Thyroid gland (tissue), 4 donors: ENCODE measurements at regions not wholly inside any gene's neighbourhood (a gene's known extent, or its start where the extent isn't known, plus 50 kb on each side); places are given as distances from the start of the nearest gene placed in this dataset.

ENCODE experiments used
- DNase-seq, 2 donors: peaks; one replicate each; pipeline ENCODE4 v3.0.0-alpha.2; 2019
- H3K27ac ChIP-seq, 3 donors: fragments of 200-600 bp; sonication (generic); 1 replicate in 2 of 3; 2 replicates in 1 of 3; pipeline ENCODE4 v1.5.1; 2016 to 2019; ENCODE audit warnings: mild to moderate bottlenecking in 1 of 3, moderate library complexity in 1 of 3
- H3K27me3 ChIP-seq: fragments of 200-600 bp; sonication (generic); one replicate; pipeline ENCODE4 v1.5.1; 2019
- H3K36me3 ChIP-seq, 2 donors: fragments of 200-600 bp; sonication (generic); one replicate each; pipeline ENCODE4 v1.5.1; 2016 to 2019
- H3K4me1 ChIP-seq, 2 donors: fragments of 200-600 bp; sonication (generic); one replicate each; pipeline ENCODE4 v1.5.1; 2017 to 2019
- H3K4me3 ChIP-seq, 3 donors: fragments of 200-600 bp; sonication (generic); replicated peaks in 1 of 3; 1 replicate in 2 of 3; 2 replicates in 1 of 3; pipeline ENCODE4 v1.5.1; 2016; ENCODE audit warnings: mild to moderate bottlenecking in 1 of 3
- H3K9me3 ChIP-seq: fragments of 200-600 bp; sonication (generic); one replicate; pipeline ENCODE4 v1.5.1; 2017
- POLR2A ChIP-seq, 2 donors: fragments of 450-650 bp; IDR thresholded peaks; one replicate each; pipeline ENCODE4 v1.6.1; 2017; ENCODE audit warnings: antibody characterized with exemption in 2 of 2, mild to moderate bottlenecking in 2 of 2, moderate library complexity in 1 of 2
- WGBS, 2 donors: methylation state at CpG; one replicate each; pipeline ENCODE4 v1.1.5; 2017; 5-methylcytosine and 5-hydroxymethylcytosine counted together
- intact Hi-C: fragments of 100-400 bp; cut with DNase I; formaldehyde crosslinking; loops from one replicate; pipeline ENCODE4 v1.15.1; 2023
- TF ChIP-seq, protein P1 (sequence below), 6 experiments: fragments of 200-600 bp in 3 of 6; fragments of 450-650 bp in 3 of 6; sonication (generic) in 3 of 6; IDR thresholded peaks; one replicate each; pipeline ENCODE4 v1.5.1; 2016 to 2019; ENCODE audit warnings: antibody characterized with exemption in 6 of 6, mild to moderate bottlenecking in 2 of 6, inconsistent platforms in 1 of 6, moderate library complexity in 1 of 6

DNA sequence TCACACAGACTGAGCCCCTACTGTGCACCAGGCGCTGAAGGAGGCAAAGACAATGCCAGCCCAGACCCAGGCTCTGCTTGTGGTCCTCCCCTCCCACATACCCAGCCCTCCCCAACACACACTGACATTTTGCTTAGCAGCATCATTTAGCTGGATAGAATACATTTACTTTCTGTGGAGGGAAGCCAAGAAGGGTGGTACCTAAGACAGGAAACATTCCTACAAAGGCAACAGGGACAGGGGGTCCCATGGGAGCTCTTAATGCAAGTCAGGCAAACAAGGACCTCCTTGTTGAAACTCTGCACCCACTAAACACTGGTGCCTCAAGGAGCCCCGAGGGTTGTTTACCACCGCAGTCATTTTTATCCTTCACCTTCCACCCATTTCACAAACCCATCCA is 77.0 kb upstream of the ZNF507 start:
- H3K27ac ChIP-seq: no peak overlapping the region
- H3K4me1 ChIP-seq: no peaks in the 10 kb centered on the region
- intact Hi-C loops: no loop called here
- H3K4me3 ChIP-seq: no peak overlapping the region
- H3K9me3 ChIP-seq: no peaks in the 10 kb centered on the region
- no peak for DNase-seq
- no peaks in the 10 kb centered on the region for H3K27me3 ChIP-seq
- 78 to 90% methylated on average over 3 of the region's 3 CpGs for WGBS, 2 donors
- TF ChIP-seq, protein P1, sequence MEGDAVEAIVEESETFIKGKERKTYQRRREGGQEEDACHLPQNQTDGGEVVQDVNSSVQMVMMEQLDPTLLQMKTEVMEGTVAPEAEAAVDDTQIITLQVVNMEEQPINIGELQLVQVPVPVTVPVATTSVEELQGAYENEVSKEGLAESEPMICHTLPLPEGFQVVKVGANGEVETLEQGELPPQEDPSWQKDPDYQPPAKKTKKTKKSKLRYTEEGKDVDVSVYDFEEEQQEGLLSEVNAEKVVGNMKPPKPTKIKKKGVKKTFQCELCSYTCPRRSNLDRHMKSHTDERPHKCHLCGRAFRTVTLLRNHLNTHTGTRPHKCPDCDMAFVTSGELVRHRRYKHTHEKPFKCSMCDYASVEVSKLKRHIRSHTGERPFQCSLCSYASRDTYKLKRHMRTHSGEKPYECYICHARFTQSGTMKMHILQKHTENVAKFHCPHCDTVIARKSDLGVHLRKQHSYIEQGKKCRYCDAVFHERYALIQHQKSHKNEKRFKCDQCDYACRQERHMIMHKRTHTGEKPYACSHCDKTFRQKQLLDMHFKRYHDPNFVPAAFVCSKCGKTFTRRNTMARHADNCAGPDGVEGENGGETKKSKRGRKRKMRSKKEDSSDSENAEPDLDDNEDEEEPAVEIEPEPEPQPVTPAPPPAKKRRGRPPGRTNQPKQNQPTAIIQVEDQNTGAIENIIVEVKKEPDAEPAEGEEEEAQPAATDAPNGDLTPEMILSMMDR (IDR thresholded peaks at IDR 0.05): no peak
- no peak for TF ChIP-seq POLR2A (IDR thresholded peaks at IDR 0.05)
- no peaks in the 10 kb centered on the region for H3K36me3 ChIP-seq

DNA sequence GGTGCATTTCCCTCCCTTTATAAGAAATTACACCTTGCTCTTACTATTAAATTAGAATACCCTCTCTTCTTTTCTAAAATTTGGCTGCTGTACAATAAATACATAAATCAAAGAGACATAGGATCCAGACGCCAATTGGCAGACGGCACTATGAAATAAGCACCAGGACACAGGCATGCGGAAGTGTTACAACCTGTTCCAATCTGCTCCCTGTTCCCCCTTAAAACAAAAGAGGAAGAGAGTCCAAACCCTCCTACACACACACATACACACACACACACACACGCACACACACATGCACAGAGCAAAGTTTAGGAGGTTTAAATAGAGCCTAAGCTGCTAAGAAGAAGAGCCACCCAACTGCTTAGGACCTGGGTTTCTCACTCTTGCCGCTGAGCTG is 75.6 kb upstream of the ZNF507 start:
- Histone ChIP-seq H3K27me3 (no peaks in the 10 kb centered on the region), H3K4me1 (no peaks in the 10 kb centered on the region), H3K4me3 (no peak overlapping the region), H3K9me3 (no peaks in the 10 kb centered on the region), H3K36me3 (no peaks in the 10 kb centered on the region), H3K27ac (no peak overlapping the region)
- 76 to 80% methylated on average over 5 of the region's 5 CpGs for WGBS, 2 donors
- intact Hi-C loops: no loop called here
- DNase-seq: no peak
- TF ChIP-seq, protein P1 (IDR thresholded peaks at IDR 0.05): no peak
- TF ChIP-seq POLR2A (IDR thresholded peaks at IDR 0.05): no peak

DNA sequence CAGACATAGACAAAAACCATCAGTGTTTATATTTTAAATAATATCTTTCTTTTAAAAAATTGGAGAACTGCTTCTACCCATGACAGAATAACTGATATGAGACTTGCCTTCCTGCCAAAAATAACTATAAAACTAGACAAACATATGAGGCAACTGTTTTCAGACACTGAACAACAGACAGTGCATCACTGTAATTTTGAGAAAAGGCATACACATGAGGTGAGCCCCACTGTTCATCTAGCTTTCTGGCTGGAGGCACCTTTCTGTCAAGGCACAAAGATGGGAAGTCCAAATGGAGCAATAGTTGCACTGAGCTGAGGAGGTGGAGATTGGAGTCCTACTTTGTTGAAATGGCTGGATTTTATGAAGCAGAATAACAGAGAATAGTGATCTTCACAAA is 71.9 kb upstream of the ZNF507 start:
- Histone ChIP-seq H3K4me1 (no peaks in the 10 kb centered on the region), H3K9me3 (no peaks in the 10 kb centered on the region), H3K4me3 (no peak overlapping the region), H3K36me3 (no peaks in the 10 kb centered on the region), H3K27me3 (peaks cover 3% of the 10 kb centered on the region), H3K27ac (no peak overlapping the region)
- TF ChIP-seq POLR2A (IDR thresholded peaks at IDR 0.05): no peak
- TF ChIP-seq, protein P1 (IDR thresholded peaks at IDR 0.05): no peak
- DNase-seq: no peak
- intact Hi-C loops: no loop called here

DNA sequence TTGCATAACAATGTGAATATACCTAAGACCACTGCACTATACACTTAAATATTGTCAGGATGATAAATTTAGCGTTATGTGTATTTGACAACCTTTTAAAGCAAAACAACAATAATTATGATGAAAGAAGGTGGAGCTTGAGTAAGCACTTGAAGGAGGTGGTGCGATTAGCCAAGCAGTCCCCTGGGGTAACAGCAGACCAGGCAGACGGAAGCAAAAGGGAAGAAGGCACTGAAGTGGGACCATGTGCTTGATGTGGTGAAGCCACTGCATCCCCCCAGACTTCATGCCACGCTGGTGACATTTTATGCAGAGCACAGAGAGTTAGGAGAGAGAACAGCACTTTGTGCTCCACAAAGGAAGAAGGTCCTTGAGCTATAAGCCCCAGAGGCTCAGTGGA is 58.3 kb upstream of the ZNF507 start:
- H3K27me3 ChIP-seq: no peaks in the 10 kb centered on the region
- H3K27ac ChIP-seq: no peak overlapping the region
- TF ChIP-seq POLR2A (IDR thresholded peaks at IDR 0.05): no peak
- TF ChIP-seq, protein P1 (IDR thresholded peaks at IDR 0.05): no peak
- H3K9me3 ChIP-seq: no peaks in the 10 kb centered on the region
- no peaks in the 10 kb centered on the region for H3K36me3 ChIP-seq
- no peak overlapping the region for H3K4me3 ChIP-seq
- intact Hi-C loops: no loop called here
- DNase-seq: no peak
- no peaks in the 10 kb centered on the region for H3K4me1 ChIP-seq
- WGBS, 2 donors: 38 to 42% methylated on average over 4 of the region's 4 CpGs

DNA sequence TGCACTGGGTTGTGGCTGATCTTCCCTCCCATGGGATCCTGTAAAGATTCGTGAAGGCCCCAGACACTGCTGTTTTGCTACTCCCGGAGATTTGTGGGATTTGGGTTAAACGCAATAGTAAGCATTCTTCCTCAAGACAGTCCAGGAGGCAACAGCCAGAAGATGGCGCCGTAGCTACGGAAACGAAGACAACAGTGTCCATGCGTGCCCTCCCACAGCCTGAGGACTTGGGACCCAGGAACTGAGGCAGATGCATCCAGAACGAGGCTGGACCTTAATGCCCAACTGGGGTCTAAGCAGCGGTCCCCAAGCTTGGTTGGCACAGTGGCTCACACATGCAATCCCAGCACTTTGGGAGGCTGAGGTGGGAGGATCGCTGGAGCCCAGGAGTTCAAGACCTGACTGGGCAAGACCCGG is 57.6 kb upstream of the ZNF507 start:
- H3K4me3 ChIP-seq: no peak overlapping the region
- H3K27me3 ChIP-seq: no peaks in the 10 kb centered on the region
- peak; percentile 40 to 45 for DNase-seq
- no peaks in the 10 kb centered on the region for H3K36me3 ChIP-seq
- no peaks in the 10 kb centered on the region for H3K9me3 ChIP-seq
- WGBS, 2 donors: 19 to 22% methylated on average over 12 of the region's 12 CpGs
- no peak overlapping the region for H3K27ac ChIP-seq
- TF ChIP-seq, protein P1 (IDR thresholded peaks at IDR 0.05): peak in 3 of 6 experiments; percentile 20 to 41 (median 34)
- no peak for TF ChIP-seq POLR2A (IDR thresholded peaks at IDR 0.05)
- intact Hi-C loops: no loop called here
- H3K4me1 ChIP-seq: no peaks in the 10 kb centered on the region
